ENCODE measurements at regions not wholly inside any gene's neighbourhood (a gene's known extent, or its start where the extent isn't known, plus 50 kb on each side); places are given as distances from the start of the nearest gene placed in this dataset.

- no peak for DNase-seq
These were observed 548.1 kb downstream of the LTN1 start for GRCh38 chr21:28444557-28444956.

GRCh38 chr21:28444111-28444510 is 548.6 kb downstream of the LTN1 start:
- no peak for DNase-seq

- DNase-seq = no peak
These were observed 550.1 kb downstream of the LTN1 start for GRCh38 chr21:28442624-28443023.

- DNase-seq = no peak
These were observed 550.6 kb downstream of the LTN1 start for GRCh38 chr21:28442085-28442484.

- DNase-seq = no peak
These were observed 552.9 kb downstream of the LTN1 start for GRCh38 chr21:28439788-28440187.

DNA sequence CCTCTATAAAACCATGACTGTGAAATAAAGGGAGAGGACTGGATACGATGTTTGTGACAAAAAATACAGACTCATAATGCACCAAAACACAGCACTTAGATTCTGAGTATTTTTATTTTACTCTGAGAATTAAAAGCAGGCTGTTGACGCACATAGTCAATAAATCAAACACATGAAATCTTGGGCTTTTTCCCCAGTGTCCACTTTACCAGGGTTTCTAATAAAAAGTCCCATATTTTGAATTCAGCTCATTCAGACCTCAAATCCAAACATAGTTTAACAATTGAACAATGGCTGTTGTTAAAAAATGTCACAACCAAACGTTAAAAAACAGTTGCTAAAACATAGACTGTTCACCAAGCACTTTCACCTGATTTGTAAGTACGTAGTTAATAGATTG is 553.4 kb downstream of the LTN1 start:
- DNase-seq = no peak

DNA sequence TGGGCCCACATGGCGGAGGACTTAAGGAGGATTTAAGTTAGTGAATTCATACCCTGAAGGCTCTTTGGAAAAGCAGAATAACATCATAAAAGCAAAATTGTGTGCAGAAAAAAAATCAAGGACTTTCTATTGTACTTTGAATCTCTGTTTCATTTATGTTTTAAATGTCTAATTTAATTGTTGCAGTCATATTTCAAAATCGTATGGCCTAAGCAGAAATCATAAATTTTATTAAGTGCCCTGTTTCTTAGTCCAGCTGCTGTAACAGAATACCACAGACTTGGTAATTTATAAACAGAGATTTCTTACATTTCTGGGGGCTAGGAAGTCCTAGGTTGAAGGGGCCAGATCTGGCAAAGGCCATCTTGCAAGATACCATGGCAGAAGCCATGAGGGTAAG is 555.6 kb downstream of the LTN1 start:
- no peak for DNase-seq

DNA sequence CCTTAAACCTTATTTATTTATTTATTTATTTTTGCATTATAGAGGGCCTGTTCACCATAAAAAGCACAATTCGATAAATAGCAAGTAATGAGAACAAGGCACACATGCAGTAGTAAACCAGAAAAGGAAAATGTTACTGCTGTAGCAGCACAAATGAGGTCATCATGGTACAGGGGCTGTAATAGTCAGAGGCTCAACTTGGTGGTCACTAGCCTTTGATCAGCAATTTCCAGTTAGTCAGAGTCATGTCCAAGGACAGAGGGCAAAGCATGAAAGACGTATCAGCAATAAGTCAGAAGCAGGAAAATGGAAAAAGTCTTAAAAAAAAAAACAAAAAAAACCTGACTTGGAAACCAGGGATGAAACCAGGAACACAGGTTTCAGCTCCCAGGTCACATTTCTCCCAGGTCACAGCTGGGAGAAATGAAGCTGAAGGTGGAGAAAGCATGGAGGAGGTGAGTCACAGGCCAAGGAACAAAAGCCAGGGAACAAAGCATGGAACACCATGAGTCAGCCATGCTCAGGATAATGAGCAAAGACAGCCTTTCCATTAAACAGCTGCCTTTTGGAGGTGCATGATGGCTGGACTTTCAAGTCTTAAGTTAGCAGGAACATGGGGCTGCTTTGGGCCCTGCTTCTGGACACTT is 556.3 kb downstream of the LTN1 start:
- DNase-seq = no peak

- DNase-seq = no peak
These were observed 561.0 kb downstream of the LTN1 start for GRCh38 chr21:28431527-28432200.

- DNase-seq = no peak
These were observed 561.7 kb downstream of the LTN1 start for GRCh38 chr21:28431022-28431421.

GRCh38 chr21:28429161-28429560 is 563.5 kb downstream of the LTN1 start:
- DNase-seq = no peak

DNA sequence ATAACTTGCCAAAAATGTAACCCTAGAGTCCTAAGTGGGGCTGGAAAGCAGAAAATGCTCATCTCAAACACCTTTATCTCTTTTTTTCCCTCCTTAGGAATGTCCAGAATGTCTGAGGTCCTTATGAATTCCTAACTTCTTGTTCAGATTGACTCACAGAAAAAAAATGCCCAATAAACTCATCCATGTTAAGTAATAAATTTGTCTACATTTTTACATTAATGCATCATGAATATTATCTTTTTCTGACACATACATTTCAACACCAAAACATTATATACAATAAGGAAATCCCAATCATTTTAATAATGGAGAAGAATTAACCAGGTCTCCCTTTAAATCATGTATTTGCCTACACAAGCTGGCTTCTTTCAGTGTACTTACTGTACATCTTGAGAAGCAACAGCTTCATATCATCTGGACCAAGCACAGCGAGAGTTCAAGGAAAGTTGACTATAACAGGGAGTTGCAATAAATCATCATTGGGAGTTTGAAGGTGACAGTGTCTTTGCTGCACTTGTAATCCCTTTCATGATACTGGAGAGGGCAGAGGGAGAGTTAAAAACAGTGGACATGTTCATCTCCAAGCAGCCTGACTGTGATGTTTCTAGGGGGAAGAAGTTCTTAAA is 565.2 kb downstream of the LTN1 start:
- DNase-seq = no peak

- no peak for DNase-seq
These were observed 566.1 kb downstream of the LTN1 start for GRCh38 chr21:28426545-28426944.

GRCh38 chr21:28423521-28424190 is 569.0 kb downstream of the LTN1 start:
- DNase-seq = no peak

GRCh38 chr21:28421716-28422524 is 570.8 kb downstream of the LTN1 start:
- DNase-seq = no peak

DNA sequence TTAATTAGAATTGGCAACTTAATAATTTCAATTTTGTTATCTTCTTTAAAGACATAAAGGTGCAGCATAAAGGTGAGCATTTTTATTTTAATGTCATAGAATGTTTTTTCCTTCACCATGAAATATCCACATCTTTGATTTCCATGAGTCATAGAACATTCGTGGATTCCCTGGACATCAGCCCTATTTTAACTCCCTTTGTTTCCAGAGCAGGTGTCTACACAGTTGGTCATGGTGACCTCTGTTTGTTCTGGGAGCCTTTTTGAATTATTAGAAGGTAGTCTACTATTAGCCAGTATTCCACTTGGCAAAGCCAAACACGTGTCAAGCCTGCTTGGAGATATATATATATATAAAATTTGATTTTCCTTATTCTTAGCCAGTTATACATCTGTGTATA is 572.9 kb downstream of the LTN1 start:
- DNase-seq = no peak

- DNase-seq = no peak
These were observed 573.8 kb downstream of the LTN1 start for GRCh38 chr21:28418726-28419514.

GRCh38 chr21:28410256-28410655 is 582.4 kb downstream of the LTN1 start:
- DNase-seq = no peak

DNA sequence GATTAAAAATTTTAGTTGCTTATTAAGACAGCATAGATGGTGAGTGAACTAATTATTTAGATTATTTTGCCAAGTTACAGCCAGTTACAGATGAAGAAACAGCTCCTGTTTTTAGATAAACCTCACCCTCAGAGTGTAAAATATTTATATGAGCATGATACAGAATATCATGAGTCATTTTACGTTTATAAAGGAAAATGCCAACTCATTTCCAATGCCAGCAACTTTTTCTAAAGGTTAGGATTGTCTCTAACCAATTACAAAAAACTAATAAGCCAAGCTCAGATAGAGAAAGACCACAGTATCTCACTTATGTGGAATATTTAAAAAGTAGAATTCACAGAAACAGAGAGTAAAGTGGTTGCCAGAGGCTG is 590.1 kb downstream of the LTN1 start:
- DNase-seq = no peak

DNA sequence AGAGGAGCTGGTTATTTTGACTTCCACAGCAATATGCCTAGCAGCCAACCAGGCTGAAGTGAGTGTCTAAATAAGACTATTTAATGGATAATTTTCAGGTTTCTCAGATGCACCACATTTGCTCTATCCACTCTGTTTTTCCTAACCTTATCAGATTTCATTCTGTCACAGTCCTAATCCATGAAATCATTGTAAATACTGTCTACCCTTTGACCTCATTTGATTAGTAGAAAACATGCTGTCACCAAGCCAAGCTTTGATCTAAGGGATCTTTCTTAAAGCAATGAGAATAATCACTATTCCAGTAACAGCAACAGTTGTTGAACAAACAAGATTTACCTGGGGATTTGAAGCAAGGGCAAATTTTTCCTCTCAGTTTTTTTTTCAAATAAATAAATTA is 595.6 kb downstream of the LTN1 start:
- no peak for DNase-seq

- no peak for DNase-seq
These were observed 596.3 kb downstream of the LTN1 start for GRCh38 chr21:28396421-28396820.

DNA sequence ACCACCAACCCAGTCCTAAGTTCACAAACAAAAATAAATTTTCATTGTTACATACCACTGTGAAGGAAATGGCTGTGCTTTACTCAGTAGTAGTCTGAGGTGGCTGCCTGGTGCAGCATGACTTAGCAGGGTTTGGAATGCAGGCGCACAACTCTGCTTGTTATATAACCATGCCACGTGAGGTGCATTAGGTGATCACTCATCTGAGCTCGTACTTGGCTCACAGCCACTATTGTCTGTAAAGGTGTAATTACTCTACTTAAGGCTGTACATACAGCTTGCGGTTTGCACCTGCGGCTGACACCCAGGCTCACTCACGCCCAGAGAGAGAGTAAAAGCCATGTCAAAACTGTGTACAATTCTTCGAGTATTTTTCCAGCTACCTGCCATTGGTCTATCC is 599.4 kb downstream of the LTN1 start:
- no peak for DNase-seq
